ENCODE measurements at regions not wholly inside any gene's neighbourhood (a gene's known extent, or its start where the extent isn't known, plus 50 kb on each side); places are given as distances from the start of the nearest gene placed in this dataset.

- Mint-ChIP-seq H3K4me3 (no peak overlapping the region), H3K27ac (no peak overlapping the region), H3K27me3 (ENCODE audit: insufficient read depth, low read depth, poor library complexity) (no peaks in the 10 kb centered on the region), H3K36me3 (ENCODE audit: low read depth) (peaks cover 3% of the 10 kb centered on the region; the same call in 1 of the 3 replicates), H3K9me3 (peaks cover 52% of the 10 kb centered on the region), H3K4me1 (no peaks in the 10 kb centered on the region)
- Histone ChIP-seq H3F3A (replicated peaks; ENCODE audit: low read depth) (no peaks in the 10 kb centered on the region), H3K79me2 (replicated peaks; ENCODE audit: insufficient read depth) (no peaks in the 10 kb centered on the region), H3K4me3 (no peak overlapping the region), H3K4me2 (no peak overlapping the region), H4K20me1 (replicated peaks; ENCODE audit: insufficient read depth) (no peaks in the 10 kb centered on the region), H3K9me2 (ENCODE audit: insufficient read depth) (peaks cover 4% of the 10 kb centered on the region; the same call in 1 of the 2 replicates), H3K27me3 (ENCODE audit: insufficient read depth) (no peaks in the 10 kb centered on the region), H3K4me1 (ENCODE audit: insufficient read depth) (no peaks in the 10 kb centered on the region), H3K36me3 (ENCODE audit: insufficient read depth) (no peaks in the 10 kb centered on the region), H2AFZ (no peak overlapping the region), H3K27ac (ENCODE audit: low read depth) (no peak overlapping the region)
- ATAC-seq = no peak
- TF ChIP-seq EZH2phosphoT487 (IDR thresholded peaks at IDR 0.05; ENCODE audit: unreplicated experiment) (no peak), CREB1 (CRISPR knock-in tag; IDR thresholded peaks at IDR 0.05; ENCODE audit: low read depth) (no peak), ETS1 (IDR thresholded peaks at IDR 0.05) (no peak)
- DNase-seq (ENCODE audit: low spot score) = no peak
Observed at GRCh38 chr9:118306801-118307200, 602.6 kb downstream of the TLR4 start.

- H3K4me1 Mint-ChIP-seq = no peaks in the 10 kb centered on the region
- H3K27me3 ChIP-seq (ENCODE audit: insufficient read depth) = no peaks in the 10 kb centered on the region
- H3K9me3 Mint-ChIP-seq = peaks cover 53% of the 10 kb centered on the region
- ATAC-seq = no peak
- no peaks in the 10 kb centered on the region for H3K79me2 ChIP-seq (replicated peaks; ENCODE audit: insufficient read depth)
- no peaks in the 10 kb centered on the region for H4K20me1 ChIP-seq (replicated peaks; ENCODE audit: insufficient read depth)
- no peak overlapping the region for H3K27ac ChIP-seq (ENCODE audit: low read depth)
- no peak for DNase-seq (ENCODE audit: low spot score)
- H3K4me3 Mint-ChIP-seq = no peak overlapping the region
- no peaks in the 10 kb centered on the region for H3K36me3 Mint-ChIP-seq (ENCODE audit: low read depth)
- no peak overlapping the region for H3K4me3 ChIP-seq
- no peak overlapping the region for H2AFZ ChIP-seq
- no peaks in the 10 kb centered on the region for H3K36me3 ChIP-seq (ENCODE audit: insufficient read depth)
- no peak overlapping the region for H3K4me2 ChIP-seq
- H3K4me1 ChIP-seq (ENCODE audit: insufficient read depth) = no peaks in the 10 kb centered on the region
- H3K9me2 ChIP-seq (ENCODE audit: insufficient read depth) = no peaks in the 10 kb centered on the region
- H3K27me3 Mint-ChIP-seq (ENCODE audit: insufficient read depth, low read depth, poor library complexity) = peaks cover 4% of the 10 kb centered on the region
- H3K27ac Mint-ChIP-seq = no peak overlapping the region
- H3F3A ChIP-seq (replicated peaks; ENCODE audit: low read depth) = no peaks in the 10 kb centered on the region
- TF ChIP-seq CREB1 (CRISPR knock-in tag; IDR thresholded peaks at IDR 0.05; ENCODE audit: low read depth) (no peak), NANOG (IDR thresholded peaks at IDR 0.05; ENCODE audit: borderline replicate concordance) (no peak), JUNB (IDR thresholded peaks at IDR 0.05; ENCODE audit: unreplicated experiment) (no peak), STAT1 (IDR thresholded peaks at IDR 0.05; ENCODE audit: unreplicated experiment) (no peak), ZNF331 (CRISPR knock-in tag; IDR thresholded peaks at IDR 0.05; ENCODE audit: low read depth) (no peak), EZH2 (IDR thresholded peaks at IDR 0.05; ENCODE audit: low read depth, unreplicated experiment) (no peak), POLR2AphosphoS5 (IDR thresholded peaks at IDR 0.05; ENCODE audit: low read depth) (no peak), ZNF114 (CRISPR knock-in tag; IDR thresholded peaks at IDR 0.05) (no peak), CTCF (conservative IDR thresholded peaks at IDR 0.05; ENCODE audit: low read depth in 2 of 2) (no peak), ETS1 (IDR thresholded peaks at IDR 0.05) (no peak), EZH2phosphoT487 (IDR thresholded peaks at IDR 0.05; ENCODE audit: unreplicated experiment) (no peak)
- TF ChIP-seq, protein P1, sequence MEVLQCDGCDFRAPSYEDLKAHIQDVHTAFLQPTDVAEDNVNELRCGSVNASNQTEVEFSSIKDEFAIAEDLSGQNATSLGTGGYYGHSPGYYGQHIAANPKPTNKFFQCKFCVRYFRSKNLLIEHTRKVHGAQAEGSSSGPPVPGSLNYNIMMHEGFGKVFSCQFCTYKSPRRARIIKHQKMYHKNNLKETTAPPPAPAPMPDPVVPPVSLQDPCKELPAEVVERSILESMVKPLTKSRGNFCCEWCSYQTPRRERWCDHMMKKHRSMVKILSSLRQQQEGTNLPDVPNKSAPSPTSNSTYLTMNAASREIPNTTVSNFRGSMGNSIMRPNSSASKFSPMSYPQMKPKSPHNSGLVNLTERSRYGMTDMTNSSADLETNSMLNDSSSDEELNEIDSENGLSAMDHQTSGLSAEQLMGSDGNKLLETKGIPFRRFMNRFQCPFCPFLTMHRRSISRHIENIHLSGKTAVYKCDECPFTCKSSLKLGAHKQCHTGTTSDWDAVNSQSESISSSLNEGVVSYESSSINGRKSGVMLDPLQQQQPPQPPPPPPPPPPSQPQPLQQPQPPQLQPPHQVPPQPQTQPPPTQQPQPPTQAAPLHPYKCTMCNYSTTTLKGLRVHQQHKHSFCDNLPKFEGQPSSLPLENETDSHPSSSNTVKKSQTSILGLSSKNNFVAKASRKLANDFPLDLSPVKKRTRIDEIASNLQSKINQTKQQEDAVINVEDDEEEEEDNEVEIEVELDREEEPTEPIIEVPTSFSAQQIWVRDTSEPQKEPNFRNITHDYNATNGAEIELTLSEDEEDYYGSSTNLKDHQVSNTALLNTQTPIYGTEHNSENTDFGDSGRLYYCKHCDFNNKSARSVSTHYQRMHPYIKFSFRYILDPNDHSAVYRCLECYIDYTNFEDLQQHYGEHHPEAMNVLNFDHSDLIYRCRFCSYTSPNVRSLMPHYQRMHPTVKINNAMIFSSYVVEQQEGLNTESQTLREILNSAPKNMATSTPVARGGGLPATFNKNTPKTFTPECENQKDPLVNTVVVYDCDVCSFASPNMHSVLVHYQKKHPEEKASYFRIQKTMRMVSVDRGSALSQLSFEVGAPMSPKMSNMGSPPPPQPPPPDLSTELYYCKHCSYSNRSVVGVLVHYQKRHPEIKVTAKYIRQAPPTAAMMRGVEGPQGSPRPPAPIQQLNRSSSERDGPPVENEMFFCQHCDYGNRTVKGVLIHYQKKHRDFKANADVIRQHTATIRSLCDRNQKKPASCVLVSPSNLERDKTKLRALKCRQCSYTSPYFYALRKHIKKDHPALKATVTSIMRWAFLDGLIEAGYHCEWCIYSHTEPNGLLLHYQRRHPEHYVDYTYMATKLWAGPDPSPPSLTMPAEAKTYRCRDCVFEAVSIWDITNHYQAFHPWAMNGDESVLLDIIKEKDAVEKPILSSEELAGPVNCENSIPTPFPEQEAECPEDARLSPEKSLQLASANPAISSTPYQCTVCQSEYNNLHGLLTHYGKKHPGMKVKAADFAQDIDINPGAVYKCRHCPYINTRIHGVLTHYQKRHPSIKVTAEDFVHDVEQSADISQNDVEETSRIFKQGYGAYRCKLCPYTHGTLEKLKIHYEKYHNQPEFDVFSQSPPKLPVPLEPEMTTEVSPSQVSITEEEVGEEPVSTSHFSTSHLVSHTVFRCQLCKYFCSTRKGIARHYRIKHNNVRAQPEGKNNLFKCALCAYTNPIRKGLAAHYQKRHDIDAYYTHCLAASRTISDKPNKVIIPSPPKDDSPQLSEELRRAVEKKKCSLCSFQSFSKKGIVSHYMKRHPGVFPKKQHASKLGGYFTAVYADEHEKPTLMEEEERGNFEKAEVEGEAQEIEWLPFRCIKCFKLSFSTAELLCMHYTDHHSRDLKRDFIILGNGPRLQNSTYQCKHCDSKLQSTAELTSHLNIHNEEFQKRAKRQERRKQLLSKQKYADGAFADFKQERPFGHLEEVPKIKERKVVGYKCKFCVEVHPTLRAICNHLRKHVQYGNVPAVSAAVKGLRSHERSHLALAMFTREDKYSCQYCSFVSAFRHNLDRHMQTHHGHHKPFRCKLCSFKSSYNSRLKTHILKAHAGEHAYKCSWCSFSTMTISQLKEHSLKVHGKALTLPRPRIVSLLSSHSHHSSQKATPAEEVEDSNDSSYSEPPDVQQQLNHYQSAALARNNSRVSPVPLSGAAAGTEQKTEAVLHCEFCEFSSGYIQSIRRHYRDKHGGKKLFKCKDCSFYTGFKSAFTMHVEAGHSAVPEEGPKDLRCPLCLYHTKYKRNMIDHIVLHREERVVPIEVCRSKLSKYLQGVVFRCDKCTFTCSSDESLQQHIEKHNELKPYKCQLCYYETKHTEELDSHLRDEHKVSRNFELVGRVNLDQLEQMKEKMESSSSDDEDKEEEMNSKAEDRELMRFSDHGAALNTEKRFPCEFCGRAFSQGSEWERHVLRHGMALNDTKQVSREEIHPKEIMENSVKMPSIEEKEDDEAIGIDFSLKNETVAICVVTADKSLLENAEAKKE (CRISPR knock-in tag; IDR thresholded peaks at IDR 0.05) = no peak
Observed at GRCh38 chr9:118313965-118314364, 609.8 kb downstream of the TLR4 start.

Data from GM23338 (cell line).